ENCODE measurements at regions not wholly inside any gene's neighbourhood (a gene's known extent, or its start where the extent isn't known, plus 50 kb on each side); places are given as distances from the start of the nearest gene placed in this dataset.

GRCh38 chr3:134704133-134704532 lies 53.3 kb upstream of the KY start:
- Histone ChIP-seq H3K27me3 (replicated peaks; ENCODE audit: control insufficient read depth, insufficient read depth, low read length) (no peaks in the 10 kb centered on the region), H3K4me3 (ENCODE audit: low read length) (no peak overlapping the region), H3K9me3 (ENCODE audit: control insufficient read depth, low read length) (peaks cover 5% of the 10 kb centered on the region), H3K4me1 (ENCODE audit: control insufficient read depth, insufficient read depth, low read length) (peaks cover 12% of the 10 kb centered on the region), H3K36me3 (ENCODE audit: control insufficient read depth, insufficient read depth, low read length, severe bottlenecking) (no peaks in the 10 kb centered on the region), H3K9ac (ENCODE audit: low read length) (no peak overlapping the region)
- DNase-seq (ENCODE audit: low read depth): no peak

GRCh38 chr3:134704556-134704955 lies 53.7 kb upstream of the KY start:
- H3K9ac ChIP-seq (ENCODE audit: low read length): no peak overlapping the region
- no peak for DNase-seq (ENCODE audit: low read depth)
- H3K4me3 ChIP-seq (ENCODE audit: low read length): no peak overlapping the region
- H3K4me1 ChIP-seq (ENCODE audit: control insufficient read depth, insufficient read depth, low read length): peaks cover 16% of the 10 kb centered on the region
- peaks cover 5% of the 10 kb centered on the region for H3K9me3 ChIP-seq (ENCODE audit: control insufficient read depth, low read length)
- no peaks in the 10 kb centered on the region for H3K36me3 ChIP-seq (ENCODE audit: control insufficient read depth, insufficient read depth, low read length, severe bottlenecking)
- H3K27me3 ChIP-seq (replicated peaks; ENCODE audit: control insufficient read depth, insufficient read depth, low read length): no peaks in the 10 kb centered on the region

- H3K36me3 ChIP-seq (ENCODE audit: control insufficient read depth, insufficient read depth, low read length, severe bottlenecking): no peaks in the 10 kb centered on the region
- no peak for DNase-seq (ENCODE audit: low read depth)
- H3K9me3 ChIP-seq (ENCODE audit: control insufficient read depth, low read length): peaks cover 5% of the 10 kb centered on the region
These were observed 57.2 kb upstream of the KY start for GRCh38 chr3:134707908-134708597.

DNA sequence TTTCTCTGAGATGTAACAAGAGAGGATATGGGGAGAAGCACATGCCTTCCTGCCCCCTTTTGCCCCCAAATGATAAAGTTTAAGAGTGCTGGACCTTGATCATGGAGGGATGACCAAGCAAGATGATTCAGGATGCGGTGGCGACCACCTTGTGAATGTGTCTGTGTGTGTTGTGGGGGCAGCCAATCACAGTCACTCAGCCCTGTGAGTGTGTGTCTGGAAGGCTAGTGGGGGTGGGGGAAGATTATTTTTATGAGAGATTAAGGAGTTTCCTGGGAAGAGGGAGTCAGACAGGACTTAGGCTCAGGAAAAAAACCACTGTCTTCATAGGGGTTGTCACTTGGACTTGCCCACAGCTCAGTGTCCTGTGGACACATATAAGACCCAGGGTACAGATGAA lies 57.8 kb upstream of the KY start:
- H3K9ac ChIP-seq (ENCODE audit: low read length): no peak overlapping the region
- DNase-seq (ENCODE audit: low read depth): no peak
- peaks cover 25% of the 10 kb centered on the region for H3K4me1 ChIP-seq (ENCODE audit: control insufficient read depth, insufficient read depth, low read length)
- no peaks in the 10 kb centered on the region for H3K36me3 ChIP-seq (ENCODE audit: control insufficient read depth, insufficient read depth, low read length, severe bottlenecking)
- peaks cover 5% of the 10 kb centered on the region for H3K9me3 ChIP-seq (ENCODE audit: control insufficient read depth, low read length)
- no peaks in the 10 kb centered on the region for H3K27me3 ChIP-seq (replicated peaks; ENCODE audit: control insufficient read depth, insufficient read depth, low read length)
- H3K4me3 ChIP-seq (ENCODE audit: low read length): no peak overlapping the region

More at GRCh38 chr3:134707908-134708597, 57.2 kb upstream of the KY start:
- H3K4me3 ChIP-seq (ENCODE audit: low read length): no peak overlapping the region
- no peak overlapping the region for H3K9ac ChIP-seq (ENCODE audit: low read length)
- H3K4me1 ChIP-seq (ENCODE audit: control insufficient read depth, insufficient read depth, low read length): peaks cover 25% of the 10 kb centered on the region
- no peaks in the 10 kb centered on the region for H3K27me3 ChIP-seq (replicated peaks; ENCODE audit: control insufficient read depth, insufficient read depth, low read length)

- H3K27me3 ChIP-seq (replicated peaks; ENCODE audit: control insufficient read depth, insufficient read depth, low read length): no peaks in the 10 kb centered on the region
- peaks cover 25% of the 10 kb centered on the region for H3K4me1 ChIP-seq (ENCODE audit: control insufficient read depth, insufficient read depth, low read length)
- no peak overlapping the region for H3K4me3 ChIP-seq (ENCODE audit: low read length)
- DNase-seq (ENCODE audit: low read depth): no peak
- H3K36me3 ChIP-seq (ENCODE audit: control insufficient read depth, insufficient read depth, low read length, severe bottlenecking): no peaks in the 10 kb centered on the region
- H3K9me3 ChIP-seq (ENCODE audit: control insufficient read depth, low read length): peaks cover 5% of the 10 kb centered on the region
- no peak overlapping the region for H3K9ac ChIP-seq (ENCODE audit: low read length)
These were observed 58.3 kb upstream of the KY start for GRCh38 chr3:134709076-134709475.

DNA sequence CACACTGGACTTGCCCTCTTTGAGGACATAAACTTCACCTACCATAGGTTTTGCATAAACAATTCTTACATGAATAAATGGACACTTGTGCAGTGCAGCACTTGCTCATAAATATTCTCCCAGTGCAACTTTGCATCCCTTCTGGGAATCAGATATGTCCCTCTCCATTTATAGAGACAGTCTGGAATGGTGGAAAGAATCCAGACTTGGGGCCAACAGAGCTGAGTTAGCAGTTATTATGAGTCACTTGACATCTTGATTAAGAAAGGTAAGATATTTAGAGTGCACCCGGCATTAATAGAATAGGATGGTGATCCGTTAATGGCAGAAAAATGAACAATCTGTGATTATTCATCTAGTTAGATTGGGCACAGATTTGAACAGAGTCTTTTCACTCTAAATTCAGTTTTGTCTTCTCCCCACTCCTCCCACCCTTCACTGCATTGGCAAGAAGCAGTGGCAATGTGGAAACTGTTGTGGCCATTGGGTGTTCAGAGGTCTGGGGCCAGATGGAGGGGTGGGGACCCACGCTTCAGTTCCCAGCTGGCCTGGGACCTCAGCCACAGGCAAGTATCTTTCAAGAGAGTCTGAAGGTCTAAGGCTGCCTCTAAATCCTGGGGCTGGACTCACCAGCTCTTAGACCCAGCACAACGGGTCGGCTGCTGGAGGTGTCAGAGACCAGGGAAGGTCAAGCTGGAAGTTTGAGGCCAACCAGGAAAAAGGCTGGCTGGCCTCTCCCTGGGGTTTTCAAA lies 58.9 kb upstream of the KY start:
- H3K4me1 ChIP-seq (ENCODE audit: control insufficient read depth, insufficient read depth, low read length): peaks cover 25% of the 10 kb centered on the region
- H3K9me3 ChIP-seq (ENCODE audit: control insufficient read depth, low read length): peaks cover 5% of the 10 kb centered on the region
- no peak for DNase-seq (ENCODE audit: low read depth)
- no peaks in the 10 kb centered on the region for H3K27me3 ChIP-seq (replicated peaks; ENCODE audit: control insufficient read depth, insufficient read depth, low read length)
- H3K4me3 ChIP-seq (ENCODE audit: low read length): no peak overlapping the region
- H3K9ac ChIP-seq (ENCODE audit: low read length): no peak overlapping the region
- no peaks in the 10 kb centered on the region for H3K36me3 ChIP-seq (ENCODE audit: control insufficient read depth, insufficient read depth, low read length, severe bottlenecking)

DNA sequence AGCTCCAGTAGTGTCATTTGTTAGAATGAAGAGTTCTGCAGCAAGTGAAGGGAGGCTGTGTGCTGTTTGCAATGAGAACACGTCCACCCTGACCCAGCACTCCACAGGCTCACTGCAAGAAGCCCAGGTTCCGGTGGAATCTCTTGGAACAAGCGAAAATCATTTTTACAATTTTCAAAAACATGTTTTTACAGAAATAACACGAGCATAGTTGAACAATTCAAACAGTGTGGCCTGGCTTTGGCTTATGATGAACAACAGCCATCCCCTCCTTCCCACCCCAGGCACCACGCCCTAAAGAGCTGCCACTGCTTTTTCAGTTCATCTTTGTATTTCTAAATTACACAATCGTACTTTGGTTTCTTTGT lies 59.5 kb upstream of the KY start:
- no peak overlapping the region for H3K4me3 ChIP-seq (ENCODE audit: low read length)
- no peaks in the 10 kb centered on the region for H3K36me3 ChIP-seq (ENCODE audit: control insufficient read depth, insufficient read depth, low read length, severe bottlenecking)
- H3K9me3 ChIP-seq (ENCODE audit: control insufficient read depth, low read length): peaks cover 2% of the 10 kb centered on the region
- DNase-seq (ENCODE audit: low read depth): no peak
- H3K27me3 ChIP-seq (replicated peaks; ENCODE audit: control insufficient read depth, insufficient read depth, low read length): no peaks in the 10 kb centered on the region
- H3K9ac ChIP-seq (ENCODE audit: low read length): no peak overlapping the region
- H3K4me1 ChIP-seq (ENCODE audit: control insufficient read depth, insufficient read depth, low read length): peaks cover 25% of the 10 kb centered on the region

DNA sequence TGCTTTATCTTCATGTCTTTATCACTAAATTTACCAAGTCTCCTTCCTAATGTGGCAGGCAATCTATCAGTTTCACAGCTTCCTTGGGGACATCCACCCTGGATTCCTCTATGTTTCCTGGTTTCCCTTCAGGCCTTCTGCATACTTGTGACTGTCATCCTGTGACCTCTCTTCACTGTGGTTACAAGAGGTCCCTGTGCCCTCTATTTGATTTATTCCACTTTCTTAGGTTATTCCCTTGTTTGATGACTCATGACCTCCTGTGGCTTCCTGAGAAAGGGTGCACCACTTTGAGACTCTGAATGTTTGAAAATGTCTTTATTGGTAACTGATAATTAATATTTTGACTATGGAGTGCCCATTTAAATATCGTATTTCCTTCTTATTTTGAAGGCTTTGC lies 60.5 kb upstream of the KY start:
- Histone ChIP-seq H3K27me3 (replicated peaks; ENCODE audit: control insufficient read depth, insufficient read depth, low read length) (no peaks in the 10 kb centered on the region), H3K36me3 (ENCODE audit: control insufficient read depth, insufficient read depth, low read length, severe bottlenecking) (no peaks in the 10 kb centered on the region), H3K9ac (ENCODE audit: low read length) (no peak overlapping the region), H3K4me3 (ENCODE audit: low read length) (no peak overlapping the region), H3K4me1 (ENCODE audit: control insufficient read depth, insufficient read depth, low read length) (peaks cover 25% of the 10 kb centered on the region), H3K9me3 (ENCODE audit: control insufficient read depth, low read length) (no peaks in the 10 kb centered on the region)
- no peak for DNase-seq (ENCODE audit: low read depth)

DNA sequence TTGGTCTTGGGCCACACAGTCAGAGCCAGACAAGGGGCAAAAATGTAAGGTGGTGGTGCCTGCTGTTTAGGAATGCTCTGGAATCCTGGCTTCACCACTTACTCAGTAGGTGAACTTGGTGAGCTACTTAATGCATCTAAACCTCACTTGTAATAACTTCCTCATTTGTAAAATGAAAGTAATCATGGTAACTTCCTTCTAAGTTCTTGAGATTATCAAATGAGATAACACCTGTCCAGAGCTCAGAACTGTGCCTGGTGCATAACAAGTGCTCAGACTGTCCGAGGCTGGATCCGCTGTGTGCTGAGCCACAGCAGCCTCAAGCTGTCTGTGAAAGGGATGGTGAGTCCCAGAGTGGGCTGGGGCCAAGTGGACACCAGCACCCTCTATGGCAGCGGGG lies 62.8 kb upstream of the KY start:
- Histone ChIP-seq H3K4me3 (ENCODE audit: low read length) (no peak overlapping the region), H3K4me1 (ENCODE audit: control insufficient read depth, insufficient read depth, low read length) (peaks cover 21% of the 10 kb centered on the region), H3K9me3 (ENCODE audit: control insufficient read depth, low read length) (no peaks in the 10 kb centered on the region), H3K36me3 (ENCODE audit: control insufficient read depth, insufficient read depth, low read length, severe bottlenecking) (no peaks in the 10 kb centered on the region), H3K9ac (ENCODE audit: low read length) (no peak overlapping the region), H3K27me3 (replicated peaks; ENCODE audit: control insufficient read depth, insufficient read depth, low read length) (no peaks in the 10 kb centered on the region)
- DNase-seq (ENCODE audit: low read depth): no peak

GRCh38 chr3:134718726-134719125 lies 67.9 kb upstream of the KY start:
- H3K4me3 ChIP-seq (ENCODE audit: low read length): no peak overlapping the region

GRCh38 chr3:134721214-134721613 lies 70.4 kb upstream of the KY start:
- no peaks in the 10 kb centered on the region for H3K9me3 ChIP-seq (ENCODE audit: control insufficient read depth, low read length)
- H3K4me3 ChIP-seq (ENCODE audit: low read length): no peak overlapping the region
- no peaks in the 10 kb centered on the region for H3K27me3 ChIP-seq (replicated peaks; ENCODE audit: control insufficient read depth, insufficient read depth, low read length)
- peaks cover 4% of the 10 kb centered on the region for H3K4me1 ChIP-seq (ENCODE audit: control insufficient read depth, insufficient read depth, low read length)
- peak; percentile 2 for DNase-seq (ENCODE audit: low read depth)
- H3K9ac ChIP-seq (ENCODE audit: low read length): no peak overlapping the region
- H3K36me3 ChIP-seq (ENCODE audit: control insufficient read depth, insufficient read depth, low read length, severe bottlenecking): no peaks in the 10 kb centered on the region

More at GRCh38 chr3:134718726-134719125, 67.9 kb upstream of the KY start:
- Histone ChIP-seq H3K9ac (ENCODE audit: low read length) (no peak overlapping the region), H3K4me1 (ENCODE audit: control insufficient read depth, insufficient read depth, low read length) (peaks cover 4% of the 10 kb centered on the region), H3K36me3 (ENCODE audit: control insufficient read depth, insufficient read depth, low read length, severe bottlenecking) (no peaks in the 10 kb centered on the region), H3K9me3 (ENCODE audit: control insufficient read depth, low read length) (no peaks in the 10 kb centered on the region), H3K27me3 (replicated peaks; ENCODE audit: control insufficient read depth, insufficient read depth, low read length) (no peaks in the 10 kb centered on the region)
- no peak for DNase-seq (ENCODE audit: low read depth)

Measured in adipocyte (in vitro differentiated cells).